K562 (cell line): ENCODE measurements at regions not wholly inside any gene's neighbourhood (a gene's known extent, or its start where the extent isn't known, plus 50 kb on each side); places are given as distances from the start of the nearest gene placed in this dataset.

Experiments used
- ATAC-seq: fragments of 200-7000 bp; cut with Tn5 transposase; 3 replicates; pipeline ENCODE4 v1.9.1; 2020; ENCODE audit warnings: moderate library complexity
- BruUV-seq: library from RNA; stranded (reverse); fragments of 400-500 nt; replicated peaks from 2 replicates; lab custom pipeline; 2021; lab: Mats Ljungman, UMichigan
- CTCF ChIA-PET: fragments of 300-600 bp; formaldehyde crosslinking; extraction: SDS; loops from one replicate; lab custom pipeline; 2021; ENCODE audit warnings: low intra/inter-chr PET ratio; lab: Yijun Ruan, JAX
- POLR2A ChIA-PET: fragments of 300-600, 350-650 bp; sonication (Branson Sonifier 250); formaldehyde crosslinking; extraction: SDS; loops from one replicate; lab custom pipeline; 2021; ENCODE audit warnings: antibody characterized with exemption, inconsistent platforms; lab: Yijun Ruan, JAX
- DNase-seq, 4 experiments: peaks; one replicate each; pipeline versions ENCODE4 v3.0.0 to v3.0.0-alpha.2; 2011 to 2018; ENCODE audit warnings: low spot score in 3 of 4, mixed read lengths in 3 of 4; ENCODE audit errors: extremely low read depth in 1 of 4
- FAIRE-seq: peaks from 2 replicates; lab custom pipeline; 2011; peaks lifted over from hg19 to GRCh38; lab: Jason Lieb, UNC
- H2AFZ ChIP-seq: 2 replicates; pipeline ENCODE4 v1.6.0; 2011; ENCODE audit warnings: low read depth, low read length, control low read depth, inconsistent platforms
- H3K27ac ChIP-seq: fragments of 200-600 bp; 3 replicates; pipeline ENCODE4 v1.8.0; 2011; ENCODE audit warnings: low read depth, mild to moderate bottlenecking, control low read depth, inconsistent platforms, low read length, moderate library complexity, mixed read lengths; ENCODE audit errors: extremely low read depth
- H3K27me3 ChIP-seq, 2 experiments: fragments of 300-600 bp in 1 of 2; 2 replicates in 1 of 2; 3 replicates in 1 of 2; pipeline versions ENCODE4 v1.6.0 to v1.8.0; 2011; ENCODE audit warnings: inconsistent platforms in 2 of 2, low read length in 2 of 2, mild to moderate bottlenecking in 1 of 2, mixed read lengths in 1 of 2, moderate library complexity in 1 of 2; ENCODE audit not compliant: control insufficient read depth in 2 of 2, insufficient read depth in 2 of 2
- H3K36me3 ChIP-seq: fragments of 300-600 bp; 3 replicates; pipeline ENCODE4 v1.8.0; 2011; ENCODE audit warnings: mild to moderate bottlenecking, low read length, inconsistent platforms; ENCODE audit not compliant: control insufficient read depth, insufficient read depth
- H3K4me1 ChIP-seq, 2 experiments: fragments of 200-600 bp in 1 of 2; replicated peaks in 1 of 2; 2 replicates in 1 of 2; 3 replicates in 1 of 2; pipeline versions ENCODE4 v1.5.1 to v1.8.0; 2011; ENCODE audit warnings: inconsistent platforms in 2 of 2, low read length in 2 of 2, mild to moderate bottlenecking in 1 of 2, mixed read lengths in 1 of 2, moderate library complexity in 1 of 2; ENCODE audit not compliant: control insufficient read depth in 2 of 2, insufficient read depth in 2 of 2
- H3K4me2 ChIP-seq: 2 replicates; pipeline ENCODE4 v1.6.1; 2011; ENCODE audit warnings: low read length, control low read depth, inconsistent platforms, mixed read lengths; ENCODE audit not compliant: insufficient read depth
- H3K4me3 ChIP-seq: fragments of 200-600 bp; sonication (generic), shearing (Covaris generic); 2 replicates; pipeline ENCODE4 v1.5.1; 2016; ENCODE audit warnings: control low read depth, inconsistent platforms
- H3K79me2 ChIP-seq: fragments of 200-600 bp; 3 replicates; pipeline ENCODE4 v1.8.0; 2011; ENCODE audit warnings: low read length, inconsistent platforms; ENCODE audit not compliant: control insufficient read depth, insufficient read depth
- H3K9ac ChIP-seq, 2 experiments: 2 replicates each; pipeline versions ENCODE4 v1.6.0 to v1.6.1; 2011; ENCODE audit warnings: low read depth in 2 of 2, low read length in 2 of 2, control low read depth in 1 of 2, inconsistent platforms in 1 of 2, mild to moderate bottlenecking in 1 of 2, mixed read lengths in 1 of 2; ENCODE audit not compliant: insufficient read depth in 1 of 2
- H3K9me1 ChIP-seq: one replicate; pipeline ENCODE4 v1.6.0; 2011; ENCODE audit warnings: inconsistent platforms, mild to moderate bottlenecking, low read length, moderate library complexity; ENCODE audit not compliant: control insufficient read depth, insufficient read depth
- H3K9me3 ChIP-seq: replicated peaks from 2 replicates; pipeline ENCODE4 v1.5.1; 2011; ENCODE audit warnings: low read depth, low read length, inconsistent platforms; ENCODE audit not compliant: control insufficient read depth, insufficient read depth
- H4K20me1 ChIP-seq: replicated peaks from 2 replicates; pipeline ENCODE4 v1.6.1; 2011; ENCODE audit warnings: low read length, inconsistent platforms, mixed read lengths; ENCODE audit not compliant: control insufficient read depth, insufficient read depth
- ARID3A ChIP-seq: IDR thresholded peaks from 2 replicates; pipeline ENCODE4 v1.6.1; 2012; ENCODE audit warnings: low read depth, low read length, improper control_type of control experiment, borderline replicate concordance
- ASH1L ChIP-seq: fragments of 450-650 bp; IDR thresholded peaks from 2 replicates; pipeline ENCODE4 v1.6.1; 2018; ENCODE audit warnings: borderline replicate concordance, mild to moderate bottlenecking, low read depth; ENCODE audit not compliant: partially characterized antibody
- BCLAF1 ChIP-seq, 2 experiments: fragments of 450-650 bp in 1 of 2; IDR thresholded peaks; 2 replicates each; pipeline ENCODE4 v1.6.1; 2011 to 2017; ENCODE audit warnings: low read depth in 2 of 2, antibody characterized with exemption in 1 of 2, borderline replicate concordance in 1 of 2, low read length in 1 of 2, mild to moderate bottlenecking in 1 of 2, mixed read lengths in 1 of 2; ENCODE audit not compliant: control insufficient read depth in 1 of 2
- ELF1 ChIP-seq: fragments of 200-800 bp; sonication (Bioruptor generic); IDR thresholded peaks from 2 replicates; pipeline ENCODE4 v1.6.1; 2016; ENCODE audit warnings: missing genetic modification characterization, missing compliant biosample characterization
- EP300 ChIP-seq: IDR thresholded peaks from 2 replicates; pipeline ENCODE4 v1.6.1; 2012; ENCODE audit warnings: low read length, improper control_type of control experiment
- GATA2 ChIP-seq: sonication (generic); formaldehyde crosslinking; IDR thresholded peaks from 2 replicates; pipeline ENCODE4 v1.4.0; 2020; ENCODE audit warnings: mild to moderate bottlenecking, missing genetic modification reagents
- HDAC3 ChIP-seq: fragments of 450-650 bp; IDR thresholded peaks from 2 replicates; pipeline ENCODE4 v1.6.1; 2018; ENCODE audit warnings: borderline replicate concordance, mild to moderate bottlenecking, moderate library complexity; ENCODE audit not compliant: partially characterized antibody
- HEY1 ChIP-seq: fragments of 250-450 bp; sonication (Bioruptor Pico); IDR thresholded peaks from 2 replicates; pipeline ENCODE4 v1.5.0; 2020; ENCODE audit warnings: mild to moderate bottlenecking, moderate library complexity, borderline replicate concordance
- HMBOX1 ChIP-seq: sonication (generic); IDR thresholded peaks from 2 replicates; pipeline ENCODE4 v1.6.1; 2016
- HNRNPUL1 ChIP-seq: fragments of 200-400 bp; formaldehyde crosslinking; IDR thresholded peaks from 2 replicates; pipeline ENCODE4 v1.6.1; 2017; ENCODE audit warnings: low read length
- MTA1 ChIP-seq: fragments of 450-650 bp; IDR thresholded peaks from 2 replicates; pipeline ENCODE4 v1.6.1; 2017; ENCODE audit warnings: borderline replicate concordance
- NFIC ChIP-seq: fragments of 450-650 bp; IDR thresholded peaks from 2 replicates; pipeline ENCODE4 v1.6.1; 2017; ENCODE audit warnings: mild to moderate bottlenecking, inconsistent platforms
- POLR2A ChIP-seq: fragments of 450-650 bp; conservative IDR thresholded peaks from 2 replicates; pipeline ENCODE4 v1.6.1; 2016
- SNRNP70 ChIP-seq: fragments of 200-400 bp; formaldehyde crosslinking; optimal IDR thresholded peaks from 2 replicates; pipeline ENCODE3; 2017; ENCODE audit warnings: low read depth, low read length
- USF2 ChIP-seq: sonication (generic); formaldehyde crosslinking; IDR thresholded peaks from 2 replicates; pipeline ENCODE4 v1.5.0; 2020; ENCODE audit warnings: missing genetic modification reagents
- ZNF347 ChIP-seq: fragments of 450-650 bp; formaldehyde crosslinking; IDR thresholded peaks from 2 replicates; pipeline ENCODE4 v1.4.0; 2020; ENCODE audit warnings: low read depth, mild to moderate bottlenecking, moderate library complexity
- ZNF668 ChIP-seq: fragments of 250-450 bp; sonication (Bioruptor Pico); IDR thresholded peaks from 2 replicates; pipeline ENCODE4 v1.8.0; 2022; ENCODE audit warnings: mild to moderate bottlenecking, inconsistent platforms
- WGBS: fragments of 100-300 bp; shearing (Covaris generic); methylation state at CpG from one replicate; pipeline ENCODE4 v1.1.6; 2016; ENCODE audit warnings: low coverage, mixed read lengths; ENCODE audit not compliant: insufficient coverage; ENCODE audit errors: missing lambda C conversion rate; 5-methylcytosine and 5-hydroxymethylcytosine counted together
- in situ Hi-C: fragments of 300-500 bp; cut with MboI; formaldehyde crosslinking; loops from 4 replicates; pipeline ENCODE4 v1.15.0; 2018; ENCODE audit warnings: inconsistent platforms, mixed read lengths
- intact Hi-C: fragments of 100-400 bp; cut with micrococcal nuclease; formaldehyde crosslinking; loops from 2 replicates; pipeline ENCODE4 v1.14.2; 2022

- in situ Hi-C loops (no loop called here), intact Hi-C loops (no loop called here)
- Histone ChIP-seq H4K20me1 (no peaks in the 10 kb centered on the region), H3K27me3 (peaks cover 2 to 13% of the 10 kb centered on the region in 2 experiments; a peak in 3 of 5 replicates), H3K9ac (no peak overlapping the region), H3K36me3 (no peaks in the 10 kb centered on the region), H3K9me3 (no peaks in the 10 kb centered on the region), H3K4me1 (no peaks in the 10 kb centered on the region), H3K27ac (no peak overlapping the region), H3K79me2 (no peaks in the 10 kb centered on the region), H2AFZ (no peak overlapping the region), H3K9me1 (no peaks in the 10 kb centered on the region), H3K4me3 (no peak overlapping the region), H3K4me2 (no peak overlapping the region)
- BruUV-seq: no TSS peak
- ChIA-PET POLR2A (interaction anchor here (0.7 to 0.8 kb wide), 2 partner anchors 8 to 67 kb away, joined by 3 to 5 read pairs; no protein-coding TSS in a partner anchor), CTCF (no interaction called here)
- DNase-seq (no peak), FAIRE-seq (no peak), ATAC-seq (no peak)
- WGBS: 0% methylated on average over 1 of the region's 1 CpG
- TF ChIP-seq USF2 (CRISPR knock-in tag) (no peak), ARID3A (no peak), MTA1 (no peak), ASH1L (no peak), HMBOX1 (no peak), EP300 (no peak), ELF1 (tag) (no peak), HEY1 (CRISPR knock-in tag) (no peak), BCLAF1 (IDR thresholded peaks at IDR 0.05; ENCODE audit: borderline replicate concordance in 1 of 2, control insufficient read depth in 1 of 2, low read depth in 2 of 2, low read length in 1 of 2) (no peak), ZNF668 (no peak), SNRNP70 (no peak), POLR2A (no peak), GATA2 (no peak), ZNF347 (no peak), NFIC (no peak), HNRNPUL1 (no peak), HDAC3 (no peak)
Measured at GRCh38 chr5:74461251-74461650, 179.3 kb downstream of the ENC1 start.
